HCT116 (cell line): ENCODE measurements at regions not wholly inside any gene's neighbourhood (a gene's known extent, or its start where the extent isn't known, plus 50 kb on each side); places are given as distances from the start of the nearest gene placed in this dataset.
"Not testable (repeated sequence)": the region's sequence is repeated elsewhere in the genome, so short reads cannot be mapped to it uniquely, and the experiment has no call there.

Source experiments
- ATAC-seq: fragments of 200-7000 bp; cut with Tn5 transposase; 2 replicates; pipeline ENCODE4 v1.9.1; 2020; ENCODE audit warnings: mild to moderate bottlenecking, moderate library complexity
- BruUV-seq: library from RNA; stranded (reverse); fragments of 400-500 nt; replicated peaks from 2 replicates; lab custom pipeline; 2021; lab: Mats Ljungman, UMichigan
- CTCF ChIA-PET: fragments of 300-600 bp; sonication (Branson Sonifier 250); formaldehyde crosslinking; loops from one replicate; lab custom pipeline; 2021; ENCODE audit warnings: antibody characterized with exemption; lab: Charles Lee
- POLR2A ChIA-PET: fragments of 300-600, 350-600 bp; sonication (Branson Sonifier 250); formaldehyde crosslinking; loops from one replicate; lab custom pipeline; 2021; ENCODE audit warnings: antibody characterized with exemption; lab: Charles Lee
- RAD21 ChIA-PET, 2 experiments: fragments of 300-600 bp; sonication (Branson Sonifier 250); formaldehyde crosslinking; loops; one replicate each; lab custom pipeline; 2023; ENCODE audit warnings: low total read pairs in 2 of 2; ENCODE audit not compliant: uncharacterized antibody in 2 of 2, unreplicated experiment in 2 of 2, low non-redundant PET in 1 of 2; lab: Charles Lee
- DNase-seq: peaks from one replicate; pipeline ENCODE4 v3.0.0-alpha.2; 2010; ENCODE audit warnings: low read depth, low spot score
- H2AFZ ChIP-seq: fragments of 200-600 bp; shearing (Covaris generic), sonication (generic); 2 replicates; pipeline ENCODE4 v1.6.1; 2017; ENCODE audit warnings: low read depth, mixed run types, mixed read lengths, antibody characterized with exemption, low read length; ENCODE audit not compliant: poor library complexity, severe bottlenecking
- H3K27ac ChIP-seq: 2 replicates; pipeline ENCODE4 v1.5.1; 2012; ENCODE audit warnings: low read depth, low read length
- H3K27me3 ChIP-seq: fragments of 200-600 bp; sonication (generic); 2 replicates; pipeline ENCODE4 v1.6.1; 2016; ENCODE audit warnings: mixed run types, low read length, mixed read lengths; ENCODE audit not compliant: insufficient read depth
- H3K36me3 ChIP-seq, 2 experiments: fragments of 200-500 bp in 1 of 2; fragments of 200-600 bp in 1 of 2; sonication (Bioruptor generic) in 1 of 2; sonication (generic) in 1 of 2; 2 replicates each; pipeline versions ENCODE4 v1.5.1 to v1.6.1; 2014 to 2016; ENCODE audit warnings: low read length in 2 of 2, inconsistent platforms in 1 of 2, mixed read lengths in 1 of 2, mixed run types in 1 of 2; ENCODE audit not compliant: insufficient read depth in 2 of 2, control insufficient read depth in 1 of 2
- H3K4me1 ChIP-seq, 2 experiments: fragments of 200-600 bp in 1 of 2; sonication (generic) in 1 of 2; 2 replicates each; pipeline versions ENCODE4 v1.5.1 to v1.6.1; 2012 to 2017; ENCODE audit warnings: low read length in 2 of 2, inconsistent platforms in 1 of 2, mild to moderate bottlenecking in 1 of 2, mixed read lengths in 1 of 2, mixed run types in 1 of 2, moderate library complexity in 1 of 2; ENCODE audit not compliant: insufficient read depth in 2 of 2, control insufficient read depth in 1 of 2
- H3K4me2 ChIP-seq: fragments of 200-600 bp; sonication (generic); 2 replicates; pipeline ENCODE4 v1.6.1; 2017; ENCODE audit warnings: mixed run types, low read length, mixed read lengths
- H3K4me3 ChIP-seq, 2 experiments: fragments of 200-600 bp in 1 of 2; sonication (generic) in 1 of 2; replicated peaks in 1 of 2; 2 replicates each; pipeline ENCODE4 v1.5.1; 2011 to 2016; ENCODE audit warnings: low read length in 2 of 2, control low read depth in 1 of 2, low read depth in 1 of 2, mild to moderate bottlenecking in 1 of 2, mixed read lengths in 1 of 2, mixed run types in 1 of 2
- H3K79me2 ChIP-seq: fragments of 200-600 bp; sonication (generic); 2 replicates; pipeline ENCODE4 v1.6.1; 2017; ENCODE audit warnings: mild to moderate bottlenecking, mixed run types, low read length, moderate library complexity, mixed read lengths; ENCODE audit not compliant: insufficient read depth
- H3K9ac ChIP-seq: fragments of 200-600 bp; sonication (generic); 2 replicates; pipeline ENCODE4 v1.6.1; 2016; ENCODE audit warnings: low read length, mixed read lengths
- H3K9me2 ChIP-seq: fragments of 200-600 bp; sonication (generic), shearing (Covaris generic); 2 replicates; pipeline ENCODE4 v1.6.1; 2017; ENCODE audit warnings: mixed run types, mild to moderate bottlenecking, moderate library complexity; ENCODE audit not compliant: insufficient read depth
- H3K9me3 ChIP-seq, 2 experiments: fragments of 200-500 bp in 1 of 2; fragments of 200-600 bp in 1 of 2; sonication (Bioruptor generic) in 1 of 2; sonication (generic) in 1 of 2; 2 replicates each; pipeline ENCODE4 v1.6.1; 2014 to 2017; ENCODE audit warnings: low read length in 2 of 2, mixed read lengths in 2 of 2, inconsistent platforms in 1 of 2, low read depth in 1 of 2, mild to moderate bottlenecking in 1 of 2, mixed run types in 1 of 2, moderate library complexity in 1 of 2; ENCODE audit not compliant: control insufficient read depth in 1 of 2, insufficient read depth in 1 of 2
- H4K20me1 ChIP-seq: fragments of 200-600 bp; sonication (generic), shearing (Covaris generic); 2 replicates; pipeline ENCODE4 v1.6.1; 2017; ENCODE audit warnings: mixed run types, mild to moderate bottlenecking, moderate library complexity; ENCODE audit not compliant: insufficient read depth
- CBX3 ChIP-seq: IDR thresholded peaks from 2 replicates; pipeline ENCODE4 v1.6.1; 2012; ENCODE audit warnings: low read depth
- CEBPB ChIP-seq: IDR thresholded peaks from 2 replicates; pipeline ENCODE4 v1.6.1; 2012; ENCODE audit warnings: low read depth
- EGR1 ChIP-seq: IDR thresholded peaks from 2 replicates; pipeline ENCODE4 v1.6.1; 2012; ENCODE audit warnings: low read depth
- EZH2 ChIP-seq: fragments of 200-600 bp; sonication (generic); IDR thresholded peaks from 2 replicates; pipeline ENCODE4 v1.6.1; 2017; ENCODE audit warnings: antibody characterized with exemption, mixed run types
- EZH2phosphoT487 ChIP-seq: fragments of 200-600 bp; IDR thresholded peaks from 2 replicates; pipeline ENCODE4 v1.6.1; 2018; ENCODE audit warnings: antibody characterized with exemption, borderline replicate concordance
- FOSL1 ChIP-seq: IDR thresholded peaks from 2 replicates; pipeline ENCODE4 v1.6.1; 2012; ENCODE audit warnings: low read depth
- MAX ChIP-seq: IDR thresholded peaks from 2 replicates; pipeline ENCODE4 v1.6.1; 2012
- POLR2AphosphoS5 ChIP-seq: IDR thresholded peaks from 2 replicates; pipeline ENCODE4 v1.6.1; 2011; ENCODE audit warnings: mild to moderate bottlenecking, low read depth, low read length, moderate library complexity
- RAD21 ChIP-seq: IDR thresholded peaks from 2 replicates; pipeline ENCODE4 v1.6.1; 2012; ENCODE audit warnings: low read depth, mild to moderate bottlenecking
- SIN3A ChIP-seq: IDR thresholded peaks from 2 replicates; pipeline ENCODE4 v1.6.1; 2012; ENCODE audit warnings: low read depth
- SRF ChIP-seq: IDR thresholded peaks from 2 replicates; pipeline ENCODE4 v1.6.1; 2012; ENCODE audit warnings: low read depth
- TCF7L2 ChIP-seq: IDR thresholded peaks from 2 replicates; pipeline ENCODE4 v1.7.0; 2011; ENCODE audit warnings: borderline replicate concordance, inconsistent platforms; ENCODE audit not compliant: insufficient read depth, insufficient read length; ENCODE audit errors: extremely low read depth
- YY1 ChIP-seq: IDR thresholded peaks from 2 replicates; pipeline ENCODE4 v1.6.1; 2011; ENCODE audit warnings: low read length, low read depth, moderate library complexity, mild to moderate bottlenecking; ENCODE audit not compliant: insufficient replicate concordance; ENCODE audit errors: extremely low read depth
- ZBTB33 ChIP-seq: IDR thresholded peaks from 2 replicates; pipeline ENCODE4 v1.6.1; 2011; ENCODE audit warnings: mild to moderate bottlenecking, low read length, moderate library complexity; ENCODE audit not compliant: insufficient replicate concordance; ENCODE audit errors: extremely low read depth
- intact Hi-C: fragments of 100-400 bp; cut with micrococcal nuclease; formaldehyde crosslinking; loops from 2 replicates; pipeline ENCODE4 v1.10.0; 2022

GRCh38 chr11:127935081-127935480 is 652.3 kb downstream of the ETS1 start:
- no peak overlapping the region for H3K27ac ChIP-seq
- CTCF ChIA-PET = no interaction called here
- no peak for ATAC-seq
- H3K4me2 ChIP-seq = no peak overlapping the region
- no peak overlapping the region for H3K4me3 ChIP-seq
- no peak for DNase-seq
- RAD21 ChIA-PET = no interaction called here
- H3K9ac ChIP-seq = no peak overlapping the region
- H3K36me3 ChIP-seq = no peaks in the 10 kb centered on the region
- no peaks in the 10 kb centered on the region for H4K20me1 ChIP-seq
- no peaks in the 10 kb centered on the region for H3K27me3 ChIP-seq
- H3K9me2 ChIP-seq = no peaks in the 10 kb centered on the region
- H3K9me3 ChIP-seq = peaks cover 0 to 4% of the 10 kb centered on the region in 2 experiments; a peak in 1 of 4 replicates
- intact Hi-C loops = no loop called here
- no peak for TF ChIP-seq EGR1
- TF ChIP-seq ZBTB33 = no peak
- TF ChIP-seq SIN3A = no peak
- no peak for TF ChIP-seq FOSL1
- no peak for TF ChIP-seq SRF
- no peak for TF ChIP-seq CEBPB
- no peak for TF ChIP-seq EZH2
- TF ChIP-seq POLR2AphosphoS5 = no peak
- no peak for TF ChIP-seq MAX
- TF ChIP-seq YY1 = no peak
- TF ChIP-seq RAD21 = no peak
- TF ChIP-seq CBX3 = no peak
- TF ChIP-seq EZH2phosphoT487 = no peak
- no peak for TF ChIP-seq TCF7L2
- no peaks in the 10 kb centered on the region for H3K4me1 ChIP-seq
- no TSS peak for BruUV-seq
- POLR2A ChIA-PET = no interaction called here
- no peaks in the 10 kb centered on the region for H3K79me2 ChIP-seq
- no peak overlapping the region for H2AFZ ChIP-seq

- POLR2A ChIA-PET, RAD21 ChIA-PET, H3K27ac ChIP-seq, DNase-seq, H2AFZ ChIP-seq, H3K9me2 ChIP-seq, H3K9ac ChIP-seq, H3K4me2 ChIP-seq, H3K4me3 ChIP-seq, CTCF ChIA-PET, H3K79me2 ChIP-seq, H3K27me3 ChIP-seq, ATAC-seq, BruUV-seq, H4K20me1 ChIP-seq, H3K36me3 ChIP-seq, H3K9me3 ChIP-seq, H3K4me1 ChIP-seq: not testable (repeated sequence)
- intact Hi-C loops = loop anchor here (1.0 kb wide), 1 partner anchor 38 kb away; no protein-coding TSS in a partner anchor
Observed at GRCh38 chr11:127933961-127934360, 653.4 kb downstream of the ETS1 start.
